GM12891 (cell line): ENCODE measurements at regions not wholly inside any gene's neighbourhood (a gene's known extent, or its start where the extent isn't known, plus 50 kb on each side); places are given as distances from the start of the nearest gene placed in this dataset.

Experiments used
- POLR2A ChIP-seq: IDR thresholded peaks from 2 replicates; pipeline ENCODE4 v1.6.1; 2011; ENCODE audit warnings: low read depth, low read length, control low read depth
- POLR2AphosphoS5 ChIP-seq: IDR thresholded peaks from 2 replicates; pipeline ENCODE4 v1.6.1; 2011; ENCODE audit warnings: low read depth, low read length, control low read depth

DNA sequence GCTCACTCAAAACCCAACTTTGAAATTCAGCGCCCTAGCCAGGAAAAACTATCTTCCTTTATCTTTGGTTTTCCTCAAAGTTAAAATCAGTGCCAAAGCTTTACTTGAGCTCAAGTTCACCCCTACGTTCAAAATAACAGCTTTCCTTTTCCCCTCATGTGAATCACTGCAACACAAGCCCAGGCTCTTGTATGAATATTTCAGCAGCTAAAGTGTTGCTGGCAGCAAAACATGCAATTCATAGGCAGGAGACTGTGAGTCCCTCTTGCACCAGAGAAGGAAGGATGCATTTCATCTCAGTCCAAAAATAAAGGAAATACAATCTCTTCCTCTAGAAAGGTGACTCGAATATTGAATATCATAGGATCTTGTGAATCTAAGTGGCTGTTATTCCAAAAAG, 461.3 kb upstream of the SOX11 start:
- TF ChIP-seq POLR2A (no peak), POLR2AphosphoS5 (no peak)
